Ishikawa (cell line): ENCODE measurements at regions not wholly inside any gene's neighbourhood (a gene's known extent, or its start where the extent isn't known, plus 50 kb on each side); places are given as distances from the start of the nearest gene placed in this dataset.

Experiments used
- CEBPB ChIP-seq: IDR thresholded peaks from 2 replicates; pipeline ENCODE4 v1.6.1; 2012
- CREB1 ChIP-seq: IDR thresholded peaks from 2 replicates; pipeline ENCODE4 v1.6.1; 2012; ENCODE audit warnings: low read depth
- EGR1 ChIP-seq: IDR thresholded peaks from 2 replicates; pipeline ENCODE4 v1.6.1; 2012
- EP300 ChIP-seq: IDR thresholded peaks from 2 replicates; pipeline ENCODE4 v1.6.1; 2012; ENCODE audit warnings: borderline replicate concordance
- FOXM1 ChIP-seq: IDR thresholded peaks from 2 replicates; pipeline ENCODE4 v1.6.1; 2012; ENCODE audit warnings: low read depth, borderline replicate concordance
- NFIC ChIP-seq: IDR thresholded peaks from 2 replicates; pipeline ENCODE4 v1.6.1; 2012
- RAD21 ChIP-seq: IDR thresholded peaks from 2 replicates; pipeline ENCODE4 v1.6.1; 2012; ENCODE audit warnings: low read depth
- TAF1 ChIP-seq: IDR thresholded peaks from 2 replicates; pipeline ENCODE4 v1.6.1; 2012; ENCODE audit warnings: low read depth, mild to moderate bottlenecking
- TCF12 ChIP-seq: IDR thresholded peaks from 2 replicates; pipeline ENCODE4 v1.6.1; 2012; ENCODE audit warnings: low read depth
- TEAD4 ChIP-seq: IDR thresholded peaks from 2 replicates; pipeline ENCODE4 v1.6.1; 2012
- YY1 ChIP-seq: IDR thresholded peaks from 2 replicates; pipeline ENCODE4 v1.6.1; 2012; ENCODE audit warnings: low read depth
- ZBTB7A ChIP-seq: IDR thresholded peaks from 2 replicates; pipeline ENCODE4 v1.6.1; 2012; ENCODE audit warnings: low read depth
- TF ChIP-seq, protein P1 (sequence below): IDR thresholded peaks from 2 replicates; pipeline ENCODE4 v1.6.1; 2012
- TF ChIP-seq, protein P2 (sequence below): IDR thresholded peaks from 2 replicates; pipeline ENCODE4 v1.6.1; 2012
- TF ChIP-seq, protein P3 (sequence below): IDR thresholded peaks from 2 replicates; pipeline ENCODE4 v1.6.1; 2012; ENCODE audit warnings: low read depth, mild to moderate bottlenecking

GRCh38 chr2:2879781-2880180 is 497.8 kb downstream of the EIPR1 start:
- no peak for TF ChIP-seq CREB1
- no peak for TF ChIP-seq RAD21
- no peak for TF ChIP-seq TEAD4
- TF ChIP-seq TAF1 = no peak
- no peak for TF ChIP-seq TCF12
- TF ChIP-seq, protein P1, sequence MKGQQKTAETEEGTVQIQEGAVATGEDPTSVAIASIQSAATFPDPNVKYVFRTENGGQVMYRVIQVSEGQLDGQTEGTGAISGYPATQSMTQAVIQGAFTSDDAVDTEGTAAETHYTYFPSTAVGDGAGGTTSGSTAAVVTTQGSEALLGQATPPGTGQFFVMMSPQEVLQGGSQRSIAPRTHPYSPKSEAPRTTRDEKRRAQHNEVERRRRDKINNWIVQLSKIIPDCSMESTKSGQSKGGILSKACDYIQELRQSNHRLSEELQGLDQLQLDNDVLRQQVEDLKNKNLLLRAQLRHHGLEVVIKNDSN = no peak
- no peak for TF ChIP-seq FOXM1

DNA sequence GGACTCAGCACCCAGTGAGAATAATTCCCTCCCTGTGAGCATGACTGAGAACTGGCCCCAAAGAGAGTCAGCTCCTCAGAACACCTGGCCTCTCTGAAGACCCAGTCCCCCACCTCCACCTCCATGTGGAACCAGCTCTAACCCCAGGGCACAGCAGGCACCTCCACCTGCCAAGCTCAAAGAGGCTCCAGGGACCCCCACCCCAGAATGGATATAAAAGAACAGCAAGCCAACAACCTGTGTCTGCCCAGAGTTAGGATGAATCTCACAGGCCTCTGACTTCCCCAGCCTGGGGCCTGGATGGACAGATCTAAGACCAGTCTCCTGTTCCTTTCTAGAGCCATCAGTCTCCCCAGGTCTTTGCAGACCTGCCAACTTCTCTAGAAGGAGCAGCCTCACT is 498.5 kb downstream of the EIPR1 start:
- TF ChIP-seq EP300 (no peak), RAD21 (no peak), NFIC (no peak), ZBTB7A (no peak), CREB1 (no peak)
- TF ChIP-seq, protein P2, sequence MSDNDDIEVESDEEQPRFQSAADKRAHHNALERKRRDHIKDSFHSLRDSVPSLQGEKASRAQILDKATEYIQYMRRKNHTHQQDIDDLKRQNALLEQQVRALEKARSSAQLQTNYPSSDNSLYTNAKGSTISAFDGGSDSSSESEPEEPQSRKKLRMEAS = no peak

GRCh38 chr2:2877427-2877826 is 500.2 kb downstream of the EIPR1 start:
- no peak for TF ChIP-seq NFIC

- TF ChIP-seq CREB1 (no peak), EGR1 (no peak), FOXM1 (no peak), TAF1 (no peak), ZBTB7A (no peak), YY1 (no peak), CEBPB (no peak), TEAD4 (no peak), RAD21 (no peak), NFIC (no peak)
- TF ChIP-seq, protein P2 = no peak
- TF ChIP-seq, protein P1 = no peak
These were observed 501.0 kb downstream of the EIPR1 start for GRCh38 chr2:2876331-2877221.

GRCh38 chr2:2875831-2876230 is 501.8 kb downstream of the EIPR1 start:
- TF ChIP-seq TAF1 (no peak), CREB1 (no peak), EGR1 (no peak), ZBTB7A (no peak), YY1 (no peak), TEAD4 (no peak), TCF12 (no peak)
- TF ChIP-seq, protein P2 = no peak

GRCh38 chr2:2875296-2875695 is 502.3 kb downstream of the EIPR1 start:
- TF ChIP-seq YY1 (no peak), CREB1 (no peak), TCF12 (no peak), ZBTB7A (no peak), FOXM1 (no peak), TAF1 (no peak), RAD21 (no peak), EP300 (no peak), EGR1 (no peak), TEAD4 (no peak), CEBPB (no peak), NFIC (no peak)
- TF ChIP-seq, protein P3, sequence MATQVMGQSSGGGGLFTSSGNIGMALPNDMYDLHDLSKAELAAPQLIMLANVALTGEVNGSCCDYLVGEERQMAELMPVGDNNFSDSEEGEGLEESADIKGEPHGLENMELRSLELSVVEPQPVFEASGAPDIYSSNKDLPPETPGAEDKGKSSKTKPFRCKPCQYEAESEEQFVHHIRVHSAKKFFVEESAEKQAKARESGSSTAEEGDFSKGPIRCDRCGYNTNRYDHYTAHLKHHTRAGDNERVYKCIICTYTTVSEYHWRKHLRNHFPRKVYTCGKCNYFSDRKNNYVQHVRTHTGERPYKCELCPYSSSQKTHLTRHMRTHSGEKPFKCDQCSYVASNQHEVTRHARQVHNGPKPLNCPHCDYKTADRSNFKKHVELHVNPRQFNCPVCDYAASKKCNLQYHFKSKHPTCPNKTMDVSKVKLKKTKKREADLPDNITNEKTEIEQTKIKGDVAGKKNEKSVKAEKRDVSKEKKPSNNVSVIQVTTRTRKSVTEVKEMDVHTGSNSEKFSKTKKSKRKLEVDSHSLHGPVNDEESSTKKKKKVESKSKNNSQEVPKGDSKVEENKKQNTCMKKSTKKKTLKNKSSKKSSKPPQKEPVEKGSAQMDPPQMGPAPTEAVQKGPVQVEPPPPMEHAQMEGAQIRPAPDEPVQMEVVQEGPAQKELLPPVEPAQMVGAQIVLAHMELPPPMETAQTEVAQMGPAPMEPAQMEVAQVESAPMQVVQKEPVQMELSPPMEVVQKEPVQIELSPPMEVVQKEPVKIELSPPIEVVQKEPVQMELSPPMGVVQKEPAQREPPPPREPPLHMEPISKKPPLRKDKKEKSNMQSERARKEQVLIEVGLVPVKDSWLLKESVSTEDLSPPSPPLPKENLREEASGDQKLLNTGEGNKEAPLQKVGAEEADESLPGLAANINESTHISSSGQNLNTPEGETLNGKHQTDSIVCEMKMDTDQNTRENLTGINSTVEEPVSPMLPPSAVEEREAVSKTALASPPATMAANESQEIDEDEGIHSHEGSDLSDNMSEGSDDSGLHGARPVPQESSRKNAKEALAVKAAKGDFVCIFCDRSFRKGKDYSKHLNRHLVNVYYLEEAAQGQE = no peak
- TF ChIP-seq, protein P1 = no peak
- TF ChIP-seq, protein P2 = no peak

GRCh38 chr2:2874805-2875204 is 502.8 kb downstream of the EIPR1 start:
- TF ChIP-seq EP300 (no peak), RAD21 (no peak), ZBTB7A (no peak), CREB1 (no peak), NFIC (no peak), CEBPB (no peak), EGR1 (no peak), YY1 (no peak), TEAD4 (no peak), TAF1 (no peak), FOXM1 (no peak), TCF12 (no peak)
- TF ChIP-seq, protein P3 = no peak
- TF ChIP-seq, protein P2 = no peak
- TF ChIP-seq, protein P1 = no peak
